OCI-LY3 (cell line): ENCODE measurements at regions not wholly inside any gene's neighbourhood (a gene's known extent, or its start where the extent isn't known, plus 50 kb on each side); places are given as distances from the start of the nearest gene placed in this dataset.

Source experiments
- EZH2phosphoT487 ChIP-seq: fragments of 200-600 bp; shearing (Covaris generic); IDR thresholded peaks from 2 replicates; pipeline ENCODE4 v1.6.1; 2018; ENCODE audit warnings: antibody characterized with exemption, mixed run types, low read depth
- TF ChIP-seq, protein P1 (sequence below): fragments of 200-600, 300-600 bp; sonication (generic); IDR thresholded peaks from 2 replicates; pipeline ENCODE4 v1.5.1; 2014; ENCODE audit warnings: antibody characterized with exemption, low read length, low read depth

- no peak for TF ChIP-seq EZH2phosphoT487
- TF ChIP-seq, protein P1, sequence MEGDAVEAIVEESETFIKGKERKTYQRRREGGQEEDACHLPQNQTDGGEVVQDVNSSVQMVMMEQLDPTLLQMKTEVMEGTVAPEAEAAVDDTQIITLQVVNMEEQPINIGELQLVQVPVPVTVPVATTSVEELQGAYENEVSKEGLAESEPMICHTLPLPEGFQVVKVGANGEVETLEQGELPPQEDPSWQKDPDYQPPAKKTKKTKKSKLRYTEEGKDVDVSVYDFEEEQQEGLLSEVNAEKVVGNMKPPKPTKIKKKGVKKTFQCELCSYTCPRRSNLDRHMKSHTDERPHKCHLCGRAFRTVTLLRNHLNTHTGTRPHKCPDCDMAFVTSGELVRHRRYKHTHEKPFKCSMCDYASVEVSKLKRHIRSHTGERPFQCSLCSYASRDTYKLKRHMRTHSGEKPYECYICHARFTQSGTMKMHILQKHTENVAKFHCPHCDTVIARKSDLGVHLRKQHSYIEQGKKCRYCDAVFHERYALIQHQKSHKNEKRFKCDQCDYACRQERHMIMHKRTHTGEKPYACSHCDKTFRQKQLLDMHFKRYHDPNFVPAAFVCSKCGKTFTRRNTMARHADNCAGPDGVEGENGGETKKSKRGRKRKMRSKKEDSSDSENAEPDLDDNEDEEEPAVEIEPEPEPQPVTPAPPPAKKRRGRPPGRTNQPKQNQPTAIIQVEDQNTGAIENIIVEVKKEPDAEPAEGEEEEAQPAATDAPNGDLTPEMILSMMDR = no peak
These were observed 132.5 kb upstream of the UNC5B start for GRCh38 chr10:71079761-71080380.
